HEK293 (cell line): ENCODE measurements at regions not wholly inside any gene's neighbourhood (a gene's known extent, or its start where the extent isn't known, plus 50 kb on each side); places are given as distances from the start of the nearest gene placed in this dataset.

Experiments
- CTCF ChIA-PET: fragments of 350-600 bp; formaldehyde crosslinking; extraction: SDS; loops from one replicate; lab custom pipeline; 2021; ENCODE audit warnings: antibody characterized with exemption; lab: Yijun Ruan, JAX
- POLR2A ChIA-PET: fragments of 300-600 bp; formaldehyde crosslinking; extraction: SDS; loops from one replicate; lab custom pipeline; 2020; ENCODE audit warnings: antibody characterized with exemption, inconsistent platforms; lab: Yijun Ruan, JAX
- H3K27ac ChIP-seq: fragments of 200-500 bp; sonication (Bioruptor generic); 2 replicates; pipeline ENCODE4 v1.5.1; 2014; ENCODE audit warnings: low read depth, low read length, control low read depth, inconsistent platforms; ENCODE audit errors: extremely low read depth
- H3K36me3 ChIP-seq, 2 experiments: fragments of 200-500 bp in 1 of 2; sonication (Bioruptor generic) in 1 of 2; 1 replicate in 1 of 2; 2 replicates in 1 of 2; pipeline ENCODE4 v1.5.1; 2014 to 2017; ENCODE audit warnings: inconsistent platforms in 2 of 2, low read length in 2 of 2; ENCODE audit not compliant: control insufficient read depth in 2 of 2, insufficient read depth in 1 of 2
- H3K4me1 ChIP-seq: fragments of 200-500 bp; sonication (Bioruptor generic); 2 replicates; pipeline ENCODE4 v1.5.1; 2014; ENCODE audit warnings: mild to moderate bottlenecking, low read length, inconsistent platforms; ENCODE audit not compliant: control insufficient read depth, insufficient read depth
- H3K4me3 ChIP-seq: 2 replicates; pipeline ENCODE4 v1.5.1; 2011; ENCODE audit warnings: low read depth, mild to moderate bottlenecking, control low read depth, low read length, moderate library complexity
- H3K9me3 ChIP-seq: fragments of 200-500 bp; sonication (Bioruptor generic); 2 replicates; pipeline ENCODE4 v1.5.1; 2014; ENCODE audit warnings: low read depth, low read length, inconsistent platforms; ENCODE audit not compliant: control insufficient read depth, insufficient read depth
- ATF2 ChIP-seq: fragments of 450-650 bp; formaldehyde crosslinking; IDR thresholded peaks from 2 replicates; pipeline ENCODE4 v1.5.1; 2016; ENCODE audit warnings: missing biosample characterization, missing genetic modification characterization, low read depth
- EGR2 ChIP-seq: fragments of 450-650 bp; formaldehyde crosslinking; IDR thresholded peaks from 2 replicates; pipeline ENCODE4 v1.5.1; 2016; ENCODE audit warnings: low read depth, missing biosample characterization, missing genetic modification characterization
- HOXD13 ChIP-seq: sonication (generic); formaldehyde crosslinking; IDR thresholded peaks from 2 replicates; pipeline ENCODE4 v1.8.0; 2022; ENCODE audit warnings: missing genetic modification reagents, borderline replicate concordance
- PRDM1 ChIP-seq: fragments of 450-650 bp; formaldehyde crosslinking; IDR thresholded peaks from 2 replicates; pipeline ENCODE4; 2016; ENCODE audit warnings: missing biosample characterization, missing genetic modification characterization
- PRDM6 ChIP-seq: fragments of 450-650 bp; formaldehyde crosslinking; IDR thresholded peaks from 2 replicates; pipeline ENCODE4 v1.5.1; 2017; ENCODE audit warnings: missing biosample characterization, missing genetic modification characterization
- REPIN1 ChIP-seq: fragments of 450-650 bp; formaldehyde crosslinking; IDR thresholded peaks from 2 replicates; pipeline ENCODE4 v1.5.1; 2017; ENCODE audit warnings: missing biosample characterization, missing genetic modification characterization, low read depth
- SCRT1 ChIP-seq: fragments of 450-650 bp; formaldehyde crosslinking; IDR thresholded peaks from 2 replicates; pipeline ENCODE4 v1.5.1; 2016; ENCODE audit warnings: missing biosample characterization, missing genetic modification characterization, borderline replicate concordance
- WT1 ChIP-seq: fragments of 450-650 bp; formaldehyde crosslinking; IDR thresholded peaks from 2 replicates; pipeline ENCODE4 v1.5.1; 2016; ENCODE audit warnings: missing biosample characterization, missing genetic modification characterization
- ZFHX2 ChIP-seq: fragments of 450-650 bp; formaldehyde crosslinking; conservative IDR thresholded peaks from 2 replicates; pipeline ENCODE4 v1.5.1; 2016; ENCODE audit warnings: missing biosample characterization, missing genetic modification characterization
- ZFP37 ChIP-seq: fragments of 450-650 bp; formaldehyde crosslinking; IDR thresholded peaks from 2 replicates; pipeline ENCODE4 v1.5.1; 2016; ENCODE audit warnings: missing biosample characterization, missing genetic modification characterization
- ZNF175 ChIP-seq: fragments of 450-650 bp; formaldehyde crosslinking; IDR thresholded peaks from 2 replicates; pipeline ENCODE4 v1.5.1; 2016; ENCODE audit warnings: missing biosample characterization, missing genetic modification characterization
- ZNF18 ChIP-seq: fragments of 450-650 bp; formaldehyde crosslinking; IDR thresholded peaks from 2 replicates; pipeline ENCODE4 v1.5.1; 2016; ENCODE audit warnings: missing biosample characterization, missing genetic modification characterization
- ZNF23 ChIP-seq: fragments of 450-650 bp; formaldehyde crosslinking; IDR thresholded peaks from 2 replicates; pipeline ENCODE4 v1.5.1; 2016; ENCODE audit warnings: missing biosample characterization, missing genetic modification characterization, borderline replicate concordance
- ZNF391 ChIP-seq: fragments of 450-650 bp; formaldehyde crosslinking; IDR thresholded peaks from 2 replicates; pipeline ENCODE4 v1.5.1; 2016; ENCODE audit warnings: low read depth, missing biosample characterization, missing genetic modification characterization, borderline replicate concordance
- ZNF670 ChIP-seq: fragments of 450-650 bp; formaldehyde crosslinking; IDR thresholded peaks from 2 replicates; pipeline ENCODE4 v1.5.1; 2016; ENCODE audit warnings: missing biosample characterization, missing genetic modification characterization, low read depth
- ZNF830 ChIP-seq: fragments of 450-650 bp; IDR thresholded peaks from 2 replicates; pipeline ENCODE4 v1.5.0; 2018; ENCODE audit warnings: missing biosample characterization, missing genetic modification characterization, low read depth, mild to moderate bottlenecking, moderate library complexity
- ZSCAN16 ChIP-seq: fragments of 450-650 bp; formaldehyde crosslinking; IDR thresholded peaks from 2 replicates; pipeline ENCODE4 v1.5.1; 2016; ENCODE audit warnings: missing biosample characterization, missing genetic modification characterization

DNA sequence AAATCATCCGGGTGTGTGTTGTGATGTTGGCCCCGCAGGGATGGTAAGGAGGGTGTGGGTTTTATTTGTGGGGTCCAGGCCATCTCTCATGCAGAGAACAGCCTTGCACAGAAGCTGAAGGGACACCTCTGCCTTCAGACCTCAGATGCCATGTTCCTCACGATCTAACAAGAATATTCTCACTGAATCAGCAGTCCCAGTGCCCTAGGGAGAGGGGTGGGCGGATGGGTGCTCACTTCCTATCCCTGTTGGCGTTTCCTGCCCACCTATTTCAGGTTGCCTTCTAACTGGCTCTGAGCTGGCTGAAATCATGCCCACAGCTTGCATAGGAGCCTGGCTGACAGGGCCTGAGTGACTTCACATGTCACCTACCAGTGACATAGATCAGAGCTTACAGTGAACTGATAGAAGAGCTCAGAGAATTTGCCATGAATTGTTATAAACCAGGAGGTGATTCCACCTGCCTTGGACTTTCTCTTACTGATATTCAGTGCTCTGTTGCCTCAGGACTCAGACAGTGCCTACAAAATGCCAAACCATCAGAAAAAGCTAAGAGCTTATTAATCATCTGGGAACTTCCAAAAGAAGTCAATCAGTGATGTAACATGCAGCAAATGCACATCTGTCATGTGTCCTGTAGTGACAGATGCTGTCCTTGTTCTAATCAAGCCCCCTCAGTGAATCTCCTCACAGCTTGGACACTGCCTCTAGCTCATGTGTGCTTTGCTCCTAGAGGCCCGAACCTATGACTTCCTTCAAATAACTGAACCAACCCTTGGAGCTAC lies 186.8 kb upstream of the ADRA1D start:
- no peaks in the 10 kb centered on the region for H3K4me1 ChIP-seq
- no peak overlapping the region for H3K4me3 ChIP-seq
- no peak overlapping the region for H3K27ac ChIP-seq
- H3K36me3 ChIP-seq, result no peaks in the 10 kb centered on the region
- no peak for TF ChIP-seq ZSCAN16 (tag by site-specific recombination)
- TF ChIP-seq WT1, result no peak
- no peak for TF ChIP-seq REPIN1 (tag by site-specific recombination)
- TF ChIP-seq PRDM6 (tag by site-specific recombination), result no peak
- no peak for TF ChIP-seq ZNF175 (tag by site-specific recombination)
- no peak for TF ChIP-seq ZNF830 (tag by site-specific recombination)
- TF ChIP-seq HOXD13 (CRISPR knock-in tag), result no peak
- peak; percentile 56; the same call in 1 of the 2 replicates for TF ChIP-seq ZFHX2 (tag by site-specific recombination)
- TF ChIP-seq SCRT1 (tag by site-specific recombination), result no peak
- no peak for TF ChIP-seq ATF2 (tag by site-specific recombination)
- TF ChIP-seq EGR2 (tag by site-specific recombination), result peak; percentile 46; the same call in 1 of the 2 replicates
- no peak for TF ChIP-seq ZNF391 (tag by site-specific recombination)
- no peak for TF ChIP-seq ZNF23
- TF ChIP-seq ZNF18 (tag by site-specific recombination), result no peak
- TF ChIP-seq ZNF670 (tag by site-specific recombination), result no peak
- TF ChIP-seq, all 188 proteins: peak for 2
- no peaks in the 10 kb centered on the region for H3K9me3 ChIP-seq
- ChIA-PET CTCF (interaction anchor here (0.6 to 0.7 kb wide), 3 partner anchors 58 to 312 kb away, joined by 3 to 6 read pairs (median 4); no protein-coding TSS in a partner anchor), POLR2A (interaction anchor here (0.6 kb wide), 1 partner anchor 581 kb away, joined by 3 read pairs; no protein-coding TSS in a partner anchor)

DNA sequence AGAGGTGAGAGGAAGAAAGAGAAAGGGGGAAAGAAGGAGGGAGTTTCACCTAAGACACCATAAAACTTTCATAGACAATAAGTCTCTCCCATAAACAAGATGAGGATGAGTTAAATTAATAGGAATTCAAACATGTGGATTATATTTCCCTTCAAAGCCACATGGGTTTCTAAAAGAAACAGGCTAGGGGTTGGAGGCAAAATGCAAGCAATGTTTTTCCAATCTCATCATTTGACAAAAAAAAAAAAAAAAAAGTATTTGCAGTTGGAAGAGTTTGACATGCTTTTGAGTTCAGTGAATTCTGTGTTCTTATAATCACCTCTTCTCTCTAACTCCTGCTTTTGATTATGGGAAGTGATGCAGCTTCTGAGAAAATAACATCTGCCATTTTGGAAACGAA lies 186.1 kb upstream of the ADRA1D start:
- CTCF ChIA-PET, result interaction anchor here (0.6 kb wide), 1 partner anchor 311 kb away, joined by 4 read pairs; no protein-coding TSS in a partner anchor
- Histone ChIP-seq H3K27ac (no peak overlapping the region), H3K9me3 (no peaks in the 10 kb centered on the region), H3K4me1 (no peaks in the 10 kb centered on the region), H3K36me3 (no peaks in the 10 kb centered on the region), H3K4me3 (no peak overlapping the region)
- TF ChIP-seq PRDM1 (tag by site-specific recombination) (peak; percentile 83), ZFP37 (no peak)
- POLR2A ChIA-PET, result no interaction called here
